ENCODE measurements at regions not wholly inside any gene's neighbourhood (a gene's known extent, or its start where the extent isn't known, plus 50 kb on each side); places are given as distances from the start of the nearest gene placed in this dataset.

GRCh38 chr9:12614488-12614887, 78.7 kb upstream of the TYRP1 start:
- no peak overlapping the region for H3K4me3 ChIP-seq
- H3K9me3 ChIP-seq (ENCODE audit: low read depth): no peaks in the 10 kb centered on the region
- no peak for DNase-seq (ENCODE audit: low read depth in 1 of 2, low spot score in 1 of 2)
- H3K36me3 ChIP-seq: no peaks in the 10 kb centered on the region
- H3K27me3 ChIP-seq: no peaks in the 10 kb centered on the region
- H3K4me1 ChIP-seq (ENCODE audit: low read depth): no peaks in the 10 kb centered on the region
- H3K27ac ChIP-seq: no peak overlapping the region
- TF ChIP-seq CTCF (IDR thresholded peaks at IDR 0.05; ENCODE audit: low read depth, low read length): no peak

GRCh38 chr9:12618956-12619355, 74.2 kb upstream of the TYRP1 start:
- Histone ChIP-seq H3K27me3 (no peaks in the 10 kb centered on the region), H3K27ac (no peak overlapping the region), H3K36me3 (no peaks in the 10 kb centered on the region), H3K9me3 (ENCODE audit: low read depth) (no peaks in the 10 kb centered on the region), H3K4me3 (no peak overlapping the region), H3K4me1 (ENCODE audit: low read depth) (no peaks in the 10 kb centered on the region)
- DNase-seq (ENCODE audit: low read depth in 1 of 2, low spot score in 1 of 2): no peak
- TF ChIP-seq CTCF (IDR thresholded peaks at IDR 0.05; ENCODE audit: low read depth, low read length): no peak

- no peaks in the 10 kb centered on the region for H3K9me3 ChIP-seq (ENCODE audit: low read depth)
- H3K4me3 ChIP-seq: no peak overlapping the region
- TF ChIP-seq CTCF (IDR thresholded peaks at IDR 0.05; ENCODE audit: low read depth, low read length): no peak
- no peaks in the 10 kb centered on the region for H3K36me3 ChIP-seq
- no peak overlapping the region for H3K27ac ChIP-seq
- H3K27me3 ChIP-seq: no peaks in the 10 kb centered on the region
- DNase-seq (ENCODE audit: low read depth in 1 of 2, low spot score in 1 of 2): no peak
- H3K4me1 ChIP-seq (ENCODE audit: low read depth): no peaks in the 10 kb centered on the region
Measured at GRCh38 chr9:12625844-12626243, 67.3 kb upstream of the TYRP1 start.

- Histone ChIP-seq H3K36me3 (no peaks in the 10 kb centered on the region), H3K9me3 (ENCODE audit: low read depth) (no peaks in the 10 kb centered on the region), H3K27ac (no peak overlapping the region), H3K27me3 (no peaks in the 10 kb centered on the region), H3K4me3 (no peak overlapping the region), H3K4me1 (ENCODE audit: low read depth) (no peaks in the 10 kb centered on the region)
- TF ChIP-seq CTCF (IDR thresholded peaks at IDR 0.05; ENCODE audit: low read depth, low read length): no peak
- no peak for DNase-seq (ENCODE audit: low read depth in 1 of 2, low spot score in 1 of 2)
Measured at GRCh38 chr9:12627096-12627495, 66.1 kb upstream of the TYRP1 start.

- H3K4me1 ChIP-seq (ENCODE audit: low read depth): no peaks in the 10 kb centered on the region
- H3K9me3 ChIP-seq (ENCODE audit: low read depth): no peaks in the 10 kb centered on the region
- DNase-seq (ENCODE audit: low read depth in 1 of 2, low spot score in 1 of 2): no peak
- no peak for TF ChIP-seq CTCF (IDR thresholded peaks at IDR 0.05; ENCODE audit: low read depth, low read length)
- H3K4me3 ChIP-seq: no peak overlapping the region
- no peaks in the 10 kb centered on the region for H3K36me3 ChIP-seq
- no peaks in the 10 kb centered on the region for H3K27me3 ChIP-seq
- no peak overlapping the region for H3K27ac ChIP-seq
Measured at GRCh38 chr9:12628546-12628945, 64.6 kb upstream of the TYRP1 start.

GRCh38 chr9:12629067-12629466, 64.1 kb upstream of the TYRP1 start:
- TF ChIP-seq CTCF (IDR thresholded peaks at IDR 0.05; ENCODE audit: low read depth, low read length): no peak

More at GRCh38 chr9:12629067-12629466, 64.1 kb upstream of the TYRP1 start:
- H3K36me3 ChIP-seq: no peaks in the 10 kb centered on the region
- no peaks in the 10 kb centered on the region for H3K4me1 ChIP-seq (ENCODE audit: low read depth)
- H3K4me3 ChIP-seq: no peak overlapping the region
- H3K27ac ChIP-seq: no peak overlapping the region
- H3K9me3 ChIP-seq (ENCODE audit: low read depth): no peaks in the 10 kb centered on the region
- no peaks in the 10 kb centered on the region for H3K27me3 ChIP-seq
- DNase-seq (ENCODE audit: low read depth in 1 of 2, low spot score in 1 of 2): no peak
